ENCODE measurements at regions not wholly inside any gene's neighbourhood (a gene's known extent, or its start where the extent isn't known, plus 50 kb on each side); places are given as distances from the start of the nearest gene placed in this dataset.

GRCh38 chr3:145133281-145133680 lies 1027.7 kb downstream of the PLOD2 start:
- Histone ChIP-seq H3K27me3 (no peaks in the 10 kb centered on the region), H3K36me3 (no peaks in the 10 kb centered on the region), H3K4me1 (no peaks in the 10 kb centered on the region), H3K4me3 (no peak overlapping the region), H3K9me3 (no peaks in the 10 kb centered on the region), H3K27ac (no peak overlapping the region)
- TF ChIP-seq CTCF (IDR thresholded peaks at IDR 0.05) (no peak), EP300 (IDR thresholded peaks at IDR 0.05) (no peak), POLR2A (IDR thresholded peaks at IDR 0.05) (no peak)
- DNase-seq (ENCODE audit: low spot score in 2 of 2), result no peak
- 69 to 77% methylated on average over 2 of the region's 2 CpGs for WGBS, 2 donors

GRCh38 chr3:145134738-145135137 lies 1026.2 kb downstream of the PLOD2 start:
- no peak for DNase-seq (ENCODE audit: low spot score in 2 of 2)
- no peaks in the 10 kb centered on the region for H3K4me1 ChIP-seq
- no peak overlapping the region for H3K4me3 ChIP-seq
- no peak for TF ChIP-seq EP300 (IDR thresholded peaks at IDR 0.05)
- TF ChIP-seq CTCF (IDR thresholded peaks at IDR 0.05), result no peak
- no peak for TF ChIP-seq POLR2A (IDR thresholded peaks at IDR 0.05)
- H3K36me3 ChIP-seq, result no peaks in the 10 kb centered on the region
- H3K27me3 ChIP-seq, result no peaks in the 10 kb centered on the region
- no peaks in the 10 kb centered on the region for H3K9me3 ChIP-seq
- 56% methylated on average over 2 of the region's 2 CpGs for WGBS, 2 donors
- no peak overlapping the region for H3K27ac ChIP-seq

DNA sequence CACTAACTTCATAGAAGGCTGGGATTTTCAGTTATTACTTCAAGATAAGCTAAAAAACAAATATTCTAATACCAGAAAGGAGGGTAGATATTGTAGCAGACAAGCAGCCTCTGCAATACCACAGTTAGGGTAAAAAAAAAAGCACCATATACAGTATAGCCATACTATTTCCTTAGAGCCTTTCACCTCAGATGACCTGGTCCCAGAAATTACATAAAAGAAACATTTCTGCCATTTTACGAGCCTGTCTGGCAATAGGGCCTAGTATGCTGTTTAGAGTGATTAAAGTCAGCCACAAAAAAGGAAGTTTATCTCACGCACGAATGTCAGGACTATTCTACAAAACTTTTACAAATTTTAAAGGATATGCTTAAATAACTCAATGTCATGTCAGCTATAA lies 1016.6 kb downstream of the PLOD2 start:
- Histone ChIP-seq H3K4me1 (no peaks in the 10 kb centered on the region), H3K27me3 (no peaks in the 10 kb centered on the region), H3K4me3 (no peak overlapping the region), H3K27ac (no peak overlapping the region), H3K9me3 (no peaks in the 10 kb centered on the region), H3K36me3 (no peaks in the 10 kb centered on the region)
- no peak for TF ChIP-seq CTCF (IDR thresholded peaks at IDR 0.05)
- no peak for TF ChIP-seq EP300 (IDR thresholded peaks at IDR 0.05)
- TF ChIP-seq POLR2A (IDR thresholded peaks at IDR 0.05), result no peak
- WGBS, 2 donors, result 66 to 70% methylated on average over 3 of the region's 3 CpGs
- no peak for DNase-seq (ENCODE audit: low spot score in 2 of 2)

- 42 to 47% methylated on average over 1 of the region's 1 CpG for WGBS, 2 donors
- H3K4me3 ChIP-seq, result no peak overlapping the region
- H3K36me3 ChIP-seq, result no peaks in the 10 kb centered on the region
- H3K27ac ChIP-seq, result no peak overlapping the region
- DNase-seq (ENCODE audit: low spot score in 2 of 2), result no peak
- H3K27me3 ChIP-seq, result no peaks in the 10 kb centered on the region
- no peaks in the 10 kb centered on the region for H3K9me3 ChIP-seq
- no peaks in the 10 kb centered on the region for H3K4me1 ChIP-seq
- TF ChIP-seq CTCF (IDR thresholded peaks at IDR 0.05), result no peak
- TF ChIP-seq POLR2A (IDR thresholded peaks at IDR 0.05), result no peak
Observed at GRCh38 chr3:145145461-145145860, 1015.5 kb downstream of the PLOD2 start.

GRCh38 chr3:145159640-145160039 lies 1001.3 kb downstream of the PLOD2 start:
- DNase-seq (ENCODE audit: low spot score in 2 of 2), result no peak
- Histone ChIP-seq H3K4me3 (no peak overlapping the region), H3K4me1 (no peaks in the 10 kb centered on the region), H3K27me3 (no peaks in the 10 kb centered on the region), H3K36me3 (no peaks in the 10 kb centered on the region), H3K27ac (no peak overlapping the region), H3K9me3 (no peaks in the 10 kb centered on the region)
- TF ChIP-seq CTCF (IDR thresholded peaks at IDR 0.05) (no peak), POLR2A (IDR thresholded peaks at IDR 0.05) (no peak), EP300 (IDR thresholded peaks at IDR 0.05) (no peak)

All from tibial nerve (tissue), 4 donors.